GM18858 (cell line): ENCODE measurements at regions not wholly inside any gene's neighbourhood (a gene's known extent, or its start where the extent isn't known, plus 50 kb on each side); places are given as distances from the start of the nearest gene placed in this dataset.
"Not testable (repeated sequence)": the region's sequence is repeated elsewhere in the genome, so short reads cannot be mapped to it uniquely, and the experiment has no call there.

Source experiments
- ATAC-seq: cut with Tn5 transposase; IDR thresholded peaks from one replicate; pipeline ENCODE4 v1.9.1; 2021; ENCODE audit not compliant: unreplicated experiment

- peak; percentile 72 for ATAC-seq
These were observed 342.6 kb downstream of the NSUN3 start for GRCh38 chr3:94405258-94406035.

GRCh38 chr3:94406595-94406994, 343.7 kb downstream of the NSUN3 start:
- no peak for ATAC-seq

GRCh38 chr3:94412936-94413335, 350.1 kb downstream of the NSUN3 start:
- not testable (repeated sequence) for ATAC-seq

GRCh38 chr3:94413336-94414108, 350.7 kb downstream of the NSUN3 start:
- ATAC-seq = no peak

- no peak for ATAC-seq
These were observed 351.6 kb downstream of the NSUN3 start for GRCh38 chr3:94414418-94414817.

GRCh38 chr3:94416768-94417167, 353.9 kb downstream of the NSUN3 start:
- no peak for ATAC-seq

- no peak for ATAC-seq
These were observed 355.1 kb downstream of the NSUN3 start for GRCh38 chr3:94417963-94418455.

- ATAC-seq = no peak
These were observed 358.1 kb downstream of the NSUN3 start for GRCh38 chr3:94420931-94421330.

GRCh38 chr3:94423578-94423977, 360.7 kb downstream of the NSUN3 start:
- ATAC-seq = no peak

GRCh38 chr3:94429517-94429916, 366.7 kb downstream of the NSUN3 start:
- ATAC-seq = no peak

GRCh38 chr3:94431876-94432570, 369.2 kb downstream of the NSUN3 start:
- ATAC-seq = no peak

GRCh38 chr3:94433811-94434210, 370.9 kb downstream of the NSUN3 start:
- ATAC-seq = no peak

GRCh38 chr3:94440767-94441493, 378.1 kb downstream of the NSUN3 start:
- ATAC-seq = no peak

- no peak for ATAC-seq
These were observed 378.6 kb downstream of the NSUN3 start for GRCh38 chr3:94441494-94441847.

- ATAC-seq = no peak
These were observed 391.0 kb downstream of the NSUN3 start for GRCh38 chr3:94453864-94454263.

- no peak for ATAC-seq
These were observed 396.3 kb downstream of the NSUN3 start for GRCh38 chr3:94459167-94459566.

- ATAC-seq = no peak
These were observed 398.1 kb downstream of the NSUN3 start for GRCh38 chr3:94460931-94461330.

- ATAC-seq = no peak
These were observed 400.1 kb downstream of the NSUN3 start for GRCh38 chr3:94462931-94463330.

GRCh38 chr3:94472511-94472910, 409.6 kb downstream of the NSUN3 start:
- no peak for ATAC-seq

GRCh38 chr3:94481226-94481898, 418.5 kb downstream of the NSUN3 start:
- ATAC-seq = no peak
